NCI-H2196 (cell line): ENCODE measurements at regions not wholly inside any gene's neighbourhood (a gene's known extent, or its start where the extent isn't known, plus 50 kb on each side); places are given as distances from the start of the nearest gene placed in this dataset.

Experiments used
- DNase-seq: peaks from one replicate; lab custom pipeline; 2025; ENCODE audit not compliant: unreplicated experiment; lab: John Stamatoyannopoulos, UW

DNA sequence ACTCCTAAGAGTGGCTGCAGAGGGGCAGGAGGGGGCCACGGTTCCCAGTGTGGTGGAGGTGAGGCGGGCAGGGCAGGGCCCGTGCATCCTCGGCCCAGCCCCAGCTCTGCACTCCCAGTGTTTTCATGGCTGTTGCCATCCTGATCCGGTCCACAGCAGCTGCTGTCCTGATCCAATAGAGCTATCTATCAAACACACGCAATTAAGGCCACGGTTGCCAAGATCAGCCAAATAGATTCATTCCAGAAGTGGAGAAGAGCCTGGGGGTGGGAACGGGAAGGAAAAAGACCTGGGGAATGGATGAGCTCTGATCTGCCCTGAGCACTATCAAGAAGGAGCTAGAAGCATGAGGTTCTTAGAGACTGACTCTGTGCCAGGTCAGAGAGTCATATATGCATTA, 160.9 kb upstream of the SYT13 start:
- no peak for DNase-seq

DNA sequence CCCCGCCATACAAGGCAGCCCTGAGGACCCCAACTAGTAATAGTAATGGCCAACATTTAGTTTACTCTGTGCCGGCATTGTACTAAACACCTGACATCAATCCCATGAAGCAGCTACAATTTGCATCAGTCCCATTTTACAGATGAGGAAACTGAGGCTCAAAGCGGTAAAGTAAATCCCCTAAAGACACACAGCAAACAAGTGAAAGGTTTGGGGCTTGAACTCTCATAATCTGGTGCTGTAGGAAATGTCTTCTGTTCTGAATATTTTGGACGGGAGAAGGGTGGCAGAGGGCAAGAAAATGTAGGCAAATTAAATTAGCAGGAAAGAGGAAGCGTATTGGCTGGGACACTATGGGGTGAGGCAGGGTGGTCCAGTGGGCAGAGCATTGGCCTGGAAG, 160.3 kb upstream of the SYT13 start:
- DNase-seq: no peak

DNA sequence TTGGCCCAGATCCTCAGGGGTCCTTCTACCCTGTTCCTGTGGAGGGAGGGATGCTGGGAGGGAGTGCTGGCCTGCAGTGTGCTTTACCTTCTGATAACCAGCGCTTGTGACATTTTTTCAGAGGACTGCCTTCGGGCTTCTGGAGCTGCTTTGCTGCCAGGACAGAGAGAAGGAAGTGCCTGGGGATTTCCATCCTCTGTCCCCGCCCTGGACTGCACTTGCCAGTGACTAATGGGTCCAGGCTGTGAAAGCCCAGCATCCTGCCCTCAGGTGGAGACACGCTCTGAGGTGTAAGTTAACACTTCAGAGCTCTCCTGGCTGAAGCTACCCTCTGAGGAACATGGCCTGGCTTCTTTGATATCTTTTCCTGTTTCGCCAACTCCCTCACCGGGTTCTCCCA, 158.7 kb upstream of the SYT13 start:
- DNase-seq: no peak

DNA sequence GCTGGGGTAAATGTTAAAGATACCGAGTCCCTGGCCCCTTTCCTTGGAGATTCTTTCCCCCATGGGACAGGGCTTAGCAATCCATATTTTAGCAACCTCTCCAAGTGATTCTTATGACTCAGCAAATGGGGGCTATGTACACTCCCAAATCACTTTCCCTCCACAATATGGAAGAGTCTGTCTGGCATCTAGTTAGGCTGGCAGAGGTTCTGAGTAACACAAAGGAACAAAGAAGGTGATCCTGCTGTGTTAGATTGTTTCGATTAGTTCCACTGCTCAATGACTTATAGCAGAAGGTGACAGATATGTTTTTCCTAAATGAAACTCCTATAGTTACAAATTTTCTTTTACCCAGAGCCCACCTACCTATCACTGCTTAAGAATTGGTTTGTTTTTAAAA, 154.0 kb upstream of the SYT13 start:
- DNase-seq: no peak

DNA sequence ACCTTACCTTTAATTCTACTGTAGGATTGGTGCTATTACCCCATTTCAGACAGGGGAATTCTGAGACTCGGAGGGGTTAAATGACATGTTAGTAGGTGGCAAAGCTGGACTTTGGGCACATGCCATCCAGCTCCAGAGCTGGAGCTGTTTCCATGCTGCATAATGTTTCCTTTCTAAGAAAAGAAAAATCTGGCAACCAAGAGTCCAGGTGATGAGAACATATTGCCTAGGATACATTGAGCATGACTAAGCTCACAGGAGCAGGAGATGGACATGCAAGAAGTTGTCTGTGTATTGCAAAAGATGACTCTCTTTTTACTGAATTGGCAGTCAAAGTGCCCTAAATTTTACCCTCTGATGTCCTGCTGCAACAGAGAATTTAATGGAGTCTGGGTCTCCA, 150.8 kb upstream of the SYT13 start:
- DNase-seq: no peak

DNA sequence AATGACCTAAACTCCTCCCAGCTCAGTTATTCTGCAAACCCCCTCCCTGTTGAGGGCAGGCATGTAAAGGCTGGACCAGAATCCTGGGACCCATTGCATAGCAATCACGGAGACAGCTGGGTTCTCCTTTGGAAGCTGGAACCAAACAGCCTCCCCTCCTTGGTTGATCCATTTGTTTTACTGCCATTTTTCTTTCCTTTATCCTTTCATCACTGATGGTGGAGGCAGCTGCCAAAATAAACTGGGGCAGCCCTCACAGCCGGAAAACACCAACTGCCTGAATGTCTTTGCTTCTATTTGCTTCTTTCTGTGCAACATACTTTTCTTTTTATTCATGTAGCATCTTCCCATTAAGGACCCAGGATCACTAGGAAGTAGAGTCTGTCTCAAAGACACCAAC, 150.0 kb upstream of the SYT13 start:
- DNase-seq: no peak

DNA sequence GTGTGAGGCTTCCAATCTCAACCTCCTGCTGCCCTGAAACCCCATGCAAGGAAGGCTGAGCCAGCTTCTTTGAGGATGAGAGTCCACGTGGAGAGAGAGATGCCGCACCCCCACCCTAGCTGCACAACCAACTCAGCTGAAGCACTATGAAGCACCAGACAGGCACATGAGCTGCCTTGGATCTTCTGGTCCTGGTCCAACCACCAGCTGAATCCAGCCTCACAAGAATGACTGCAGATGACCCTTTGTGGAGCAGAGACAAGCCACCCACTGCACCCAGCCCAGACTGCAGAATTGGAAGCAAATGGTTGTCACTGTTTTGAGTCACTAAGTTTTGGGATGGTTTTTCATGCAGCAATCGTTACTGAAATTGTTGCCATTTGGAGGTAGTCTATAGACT, 149.6 kb upstream of the SYT13 start:
- DNase-seq: no peak

DNA sequence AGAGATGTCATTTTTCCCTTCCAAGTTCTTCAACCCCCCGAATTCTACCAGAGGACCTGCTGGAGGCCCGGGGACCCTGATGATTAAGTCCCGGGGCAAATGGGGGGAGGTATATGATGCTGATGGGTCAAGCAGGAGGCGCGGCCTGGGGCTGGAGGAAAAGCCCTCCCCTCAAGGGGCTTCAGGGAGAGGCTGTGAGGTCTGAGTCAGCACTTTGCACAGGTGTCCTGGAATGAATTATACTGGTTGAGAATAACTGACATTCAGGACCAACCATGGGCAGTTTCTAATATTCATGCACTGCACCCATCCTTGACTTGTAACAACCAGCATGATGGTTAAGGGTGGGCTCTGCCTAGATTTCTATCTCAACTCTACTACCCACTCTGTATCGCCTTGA, 146.8 kb upstream of the SYT13 start:
- DNase-seq: no peak

DNA sequence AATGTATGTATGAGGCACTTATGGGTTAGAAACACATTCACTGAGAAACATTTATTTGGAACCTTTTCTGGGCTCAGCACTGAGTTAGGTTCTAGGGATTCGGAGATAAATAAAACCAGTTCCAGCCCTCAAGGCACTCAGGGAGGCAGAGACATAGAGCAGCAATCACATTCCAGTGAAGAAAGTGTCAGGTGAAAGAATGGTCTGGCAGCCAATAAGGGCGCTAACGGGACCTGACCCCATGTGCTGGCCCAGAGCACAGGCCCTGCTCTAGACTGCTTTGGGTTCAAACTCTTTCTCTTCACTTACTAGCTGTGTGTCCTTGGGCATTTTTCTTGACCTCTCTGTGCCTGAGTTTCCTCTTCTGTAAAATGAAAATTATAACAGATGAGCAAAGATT, 146.0 kb upstream of the SYT13 start:
- DNase-seq: no peak

DNA sequence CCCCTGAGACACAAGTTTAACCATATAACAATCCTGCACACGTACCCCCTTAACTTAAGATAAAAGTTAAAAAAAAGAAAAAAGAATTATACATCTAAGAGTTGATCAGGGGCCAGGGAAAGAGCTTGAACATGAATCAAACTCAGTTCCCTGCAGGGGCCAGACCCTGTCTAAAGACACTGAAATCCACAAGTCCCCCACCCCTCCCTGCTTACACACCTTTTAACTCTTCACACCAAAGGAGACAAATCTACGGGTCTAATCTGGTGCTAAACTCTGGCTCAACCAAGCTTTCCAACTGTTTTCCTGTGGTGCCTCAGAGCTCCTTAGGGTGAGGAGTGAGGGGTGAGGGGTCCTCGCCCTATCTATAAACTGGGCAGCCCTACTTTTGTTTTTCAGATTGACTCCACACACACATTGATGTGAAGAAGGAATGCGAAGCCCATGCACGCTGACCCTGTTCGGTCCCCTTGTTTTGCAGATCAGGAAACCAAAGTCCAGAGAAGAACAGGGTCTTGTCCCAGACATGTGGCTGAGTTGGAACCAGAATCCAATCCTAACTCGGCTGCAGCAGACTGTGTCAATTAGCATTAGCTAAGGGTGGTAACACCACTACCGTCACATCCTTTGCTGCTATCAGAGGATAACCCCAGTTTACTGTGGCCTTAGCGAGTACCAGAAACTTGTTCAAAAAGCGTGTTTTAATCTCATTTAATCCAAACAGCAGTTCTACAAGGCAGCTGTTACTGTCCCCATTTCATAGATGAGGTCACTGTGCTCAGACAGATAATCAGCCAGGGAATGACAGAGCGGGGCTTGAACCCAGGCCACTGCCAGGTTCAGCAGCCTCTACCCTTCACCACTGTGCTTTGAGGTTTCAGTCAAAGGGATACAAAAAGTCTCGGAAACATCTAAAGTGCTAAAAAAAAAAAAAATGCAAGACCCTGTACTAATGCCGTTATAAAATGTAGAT, 145.2 kb upstream of the SYT13 start:
- no peak for DNase-seq

DNA sequence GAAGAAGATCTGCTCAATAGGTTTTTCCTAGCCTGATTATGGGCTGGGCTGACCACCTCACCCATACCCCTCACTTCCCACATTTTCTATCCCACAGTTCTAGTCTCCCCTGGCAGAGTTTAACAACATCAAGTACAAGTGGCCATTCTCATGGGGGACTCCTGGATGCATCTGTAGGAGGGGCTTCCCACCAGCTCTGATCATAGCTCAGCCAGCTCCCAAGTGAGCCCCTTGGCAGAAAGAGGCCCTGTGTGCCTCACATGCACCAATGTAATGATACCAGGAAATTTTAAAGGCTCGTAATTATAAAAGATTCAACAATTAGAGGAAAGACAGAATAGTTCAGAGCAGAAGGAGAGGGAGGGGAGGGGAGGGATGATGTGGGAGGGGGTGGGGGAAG, 144.2 kb upstream of the SYT13 start:
- no peak for DNase-seq

DNA sequence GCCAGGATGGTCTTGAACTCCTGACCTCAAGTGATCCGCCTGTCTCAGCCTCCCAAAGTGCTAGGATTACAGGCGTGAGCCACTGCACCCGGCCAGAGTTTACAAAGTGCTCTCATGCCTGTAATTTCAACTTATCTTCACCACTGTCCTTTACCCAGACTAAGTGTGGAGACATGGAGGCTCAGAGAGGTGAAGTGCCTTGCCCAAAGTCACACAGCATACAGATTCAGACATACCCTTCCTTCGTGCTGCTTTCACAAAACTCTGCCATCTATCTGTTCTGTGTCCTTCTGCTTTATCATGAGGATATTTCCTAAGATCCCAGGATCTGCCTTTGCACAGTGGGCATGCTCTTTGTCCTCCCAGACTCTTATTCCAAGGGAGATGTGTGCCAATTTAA, 143.6 kb upstream of the SYT13 start:
- no peak for DNase-seq

DNA sequence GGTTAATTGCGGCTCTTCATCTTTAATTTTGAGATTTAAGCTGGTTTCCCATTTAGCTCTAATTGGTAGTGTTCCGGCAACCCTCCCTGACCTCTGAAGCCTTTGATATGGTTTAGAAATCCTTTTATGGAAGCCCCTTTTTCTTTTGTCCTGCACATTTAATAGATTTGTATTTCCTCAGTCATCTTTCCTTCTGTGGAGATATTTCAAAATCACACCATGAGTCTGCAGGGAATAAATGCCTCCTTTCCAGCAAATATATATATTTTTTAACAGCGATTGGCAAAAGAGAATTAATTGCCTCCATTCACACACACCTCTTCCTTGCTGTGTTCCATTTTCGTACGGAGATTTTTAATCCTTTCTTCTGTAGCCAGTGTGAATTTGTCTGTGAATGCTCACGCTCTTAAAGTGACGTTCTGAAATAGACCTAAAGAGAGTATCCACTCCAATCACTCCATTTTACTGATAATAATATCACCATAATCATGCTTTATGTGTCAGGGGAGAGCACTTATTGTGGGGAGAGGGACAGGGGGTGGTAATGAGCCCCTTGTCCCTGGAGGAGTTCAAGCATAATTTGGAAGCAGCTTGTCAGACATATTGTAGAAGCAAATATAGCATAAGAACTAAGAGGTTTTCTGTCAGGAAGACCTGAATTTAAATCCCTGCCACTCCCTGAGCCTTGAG, 142.5 kb upstream of the SYT13 start:
- no peak for DNase-seq

DNA sequence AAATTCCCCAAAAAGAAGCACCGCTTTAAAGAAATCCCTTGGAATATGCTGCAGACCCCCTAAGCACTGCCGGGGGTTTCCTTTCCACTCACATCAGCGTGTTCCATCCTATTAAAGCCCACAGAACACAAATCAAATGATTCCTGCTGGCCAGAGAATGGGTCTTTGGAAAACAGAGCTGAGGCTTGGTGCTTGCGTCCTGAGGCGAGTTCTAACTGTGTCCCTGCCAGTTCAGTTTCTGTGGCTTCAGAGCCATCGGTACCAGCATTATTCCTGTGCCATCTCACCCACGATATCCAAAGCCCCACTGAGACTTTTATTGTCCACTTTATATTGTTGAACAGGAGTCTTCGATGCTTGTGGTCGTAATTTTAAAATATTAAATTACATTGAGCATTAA, 142.0 kb upstream of the SYT13 start:
- no peak for DNase-seq

DNA sequence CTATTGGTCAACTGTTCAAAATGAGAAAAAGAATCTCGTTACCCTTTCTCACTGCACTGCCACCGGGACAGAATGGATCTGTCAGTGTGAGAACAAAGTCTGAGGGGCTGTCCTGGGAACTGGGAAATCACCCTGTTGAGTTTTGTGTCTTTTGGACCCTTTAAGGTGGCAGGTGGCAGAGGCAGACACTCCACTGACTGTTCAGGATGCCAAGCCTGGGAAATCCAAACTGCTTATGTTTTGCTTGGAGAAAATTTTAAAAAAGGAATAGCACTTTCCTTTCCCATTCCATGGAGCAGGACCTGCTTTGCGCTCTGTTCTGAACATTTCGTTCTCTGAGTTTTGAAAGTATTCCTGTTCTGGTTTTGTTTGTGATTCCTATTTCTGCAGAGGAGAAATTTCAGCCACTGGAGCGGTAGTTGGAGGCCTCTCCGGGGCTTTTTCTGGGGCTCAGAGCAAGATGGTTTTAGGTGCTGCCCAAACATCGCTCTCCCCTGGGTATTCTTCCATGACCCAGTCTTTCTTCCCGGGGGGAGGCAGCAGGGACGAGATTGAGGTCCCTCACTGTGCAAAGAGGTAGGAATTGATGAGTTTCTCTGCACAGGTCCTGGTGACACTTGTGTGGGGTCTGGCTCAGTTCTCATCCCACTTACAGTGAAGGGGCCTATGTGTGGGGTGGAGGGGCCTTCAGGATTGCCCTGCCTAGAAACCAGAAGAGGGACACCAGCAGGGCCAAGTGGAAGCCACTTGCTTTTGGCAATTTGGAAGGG, 138.5 kb upstream of the SYT13 start:
- DNase-seq: no peak

DNA sequence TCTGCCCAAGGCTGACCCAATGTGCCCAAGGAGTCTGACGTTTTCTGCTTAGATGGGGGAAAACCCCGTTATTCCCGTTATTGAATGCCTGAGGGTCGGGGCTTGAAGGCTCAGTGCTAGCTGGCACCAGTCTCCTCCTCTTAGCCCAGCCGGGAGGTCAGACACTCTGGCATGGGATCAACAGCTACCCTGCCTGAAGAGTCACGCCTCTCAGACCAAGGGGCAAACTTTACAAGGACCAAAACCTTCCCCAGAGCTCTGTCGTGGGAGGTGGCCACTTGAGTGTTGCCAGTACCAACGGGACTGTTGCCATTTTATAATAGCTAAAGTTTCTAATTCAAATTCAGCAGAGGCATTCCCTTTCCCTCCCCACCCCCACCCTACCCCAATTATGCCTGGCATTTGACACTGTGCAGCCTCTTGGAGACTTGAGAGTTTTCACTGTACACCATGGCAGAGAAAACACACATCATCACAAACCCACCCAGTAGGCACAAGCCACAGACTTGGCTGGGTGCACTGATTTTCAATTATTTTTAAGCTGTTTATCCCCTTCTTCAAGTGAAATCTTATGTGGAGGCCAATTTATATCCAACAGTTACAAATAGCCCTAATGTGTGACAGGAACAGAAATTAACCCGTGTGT, 137.5 kb upstream of the SYT13 start:
- no peak for DNase-seq

DNA sequence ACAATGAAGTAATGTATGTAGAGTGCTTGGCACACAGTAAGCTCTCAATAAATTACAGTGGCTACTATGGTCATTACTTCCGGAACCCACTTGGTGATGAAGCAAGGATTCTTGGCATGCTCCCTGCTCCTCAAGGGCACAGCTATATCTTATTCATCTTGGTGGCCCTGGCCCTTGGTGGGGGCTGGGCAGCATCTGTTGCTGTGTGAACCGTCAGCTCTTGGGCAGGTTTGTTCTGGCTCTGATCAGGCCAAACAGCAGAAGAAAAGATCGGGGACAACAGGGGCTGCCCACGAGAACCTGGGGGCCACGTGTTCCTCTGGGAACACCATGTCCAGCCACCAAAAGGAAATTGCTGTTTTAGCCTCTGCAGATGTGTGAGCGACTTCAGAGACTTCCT, 136.9 kb upstream of the SYT13 start:
- DNase-seq: no peak

DNA sequence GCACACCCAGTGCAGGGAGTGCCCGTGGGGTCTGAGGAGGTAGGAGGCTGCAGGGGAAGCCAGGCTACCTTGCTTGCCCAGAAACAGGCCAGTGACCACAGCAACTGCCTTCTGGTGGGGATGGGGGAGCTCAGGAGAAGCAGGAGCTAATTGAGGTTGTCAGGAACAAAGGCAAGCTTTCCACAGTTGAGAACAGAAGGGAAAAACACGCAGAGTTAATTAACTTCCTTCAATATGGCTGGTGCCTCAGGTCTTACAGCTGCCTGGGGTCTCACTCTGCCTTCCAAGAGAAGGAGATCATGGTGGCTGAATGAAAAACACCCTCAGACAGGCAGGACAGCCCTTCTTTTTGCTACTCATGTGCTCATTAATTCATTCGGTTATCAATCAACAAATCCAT, 127.9 kb upstream of the SYT13 start:
- DNase-seq: no peak

DNA sequence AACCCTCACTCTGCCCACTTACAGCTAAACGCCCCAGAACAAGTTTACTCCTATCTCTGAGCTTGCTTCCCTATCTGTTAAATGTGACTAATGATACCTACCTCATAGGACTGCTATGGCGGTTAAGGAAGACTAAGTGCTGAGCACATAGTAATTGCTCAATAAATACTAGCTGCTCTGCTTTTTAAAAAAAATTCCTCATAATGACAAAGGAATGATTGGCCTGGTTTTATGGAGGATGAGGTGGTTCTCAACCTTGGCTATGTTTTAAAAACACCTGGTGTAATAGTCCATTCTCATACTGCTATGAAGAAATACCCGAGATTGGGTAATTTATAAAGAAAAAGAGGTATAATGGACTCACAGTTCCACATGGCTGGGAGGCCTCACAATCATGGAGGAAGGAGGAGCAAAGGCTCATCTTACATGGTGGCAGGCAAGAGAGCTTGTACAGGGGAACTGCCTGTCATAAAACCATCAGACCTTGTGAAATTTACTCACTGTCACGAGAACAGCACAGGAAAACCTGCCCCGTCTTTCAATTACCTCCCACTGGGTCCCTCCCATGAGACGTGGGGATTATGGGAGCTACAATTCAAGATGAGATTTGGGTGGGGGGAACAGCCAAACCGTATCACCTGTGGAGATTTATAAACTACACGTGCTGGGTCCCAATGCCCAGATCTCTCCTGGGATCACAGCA, 127.2 kb upstream of the SYT13 start:
- no peak for DNase-seq

DNA sequence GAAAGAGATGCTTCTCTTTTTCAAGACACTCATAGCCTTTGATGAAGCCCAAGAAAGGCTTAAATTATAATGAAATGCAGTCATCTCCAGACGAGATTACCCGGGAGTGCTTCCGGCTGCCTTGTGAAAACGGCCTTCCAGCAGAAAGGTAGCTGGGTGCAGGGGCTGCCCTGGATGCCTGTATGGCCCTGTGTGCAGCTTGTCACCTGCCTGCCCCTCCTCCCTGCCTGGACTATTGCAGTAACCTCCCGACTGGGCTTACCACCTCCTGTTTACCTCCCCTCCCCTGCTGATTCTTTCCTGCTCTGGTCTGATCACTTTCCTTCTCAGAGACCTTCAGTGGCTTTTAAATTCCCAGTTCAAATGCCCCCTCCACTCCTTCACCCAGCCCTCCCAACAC, 126.4 kb upstream of the SYT13 start:
- DNase-seq: no peak

DNA sequence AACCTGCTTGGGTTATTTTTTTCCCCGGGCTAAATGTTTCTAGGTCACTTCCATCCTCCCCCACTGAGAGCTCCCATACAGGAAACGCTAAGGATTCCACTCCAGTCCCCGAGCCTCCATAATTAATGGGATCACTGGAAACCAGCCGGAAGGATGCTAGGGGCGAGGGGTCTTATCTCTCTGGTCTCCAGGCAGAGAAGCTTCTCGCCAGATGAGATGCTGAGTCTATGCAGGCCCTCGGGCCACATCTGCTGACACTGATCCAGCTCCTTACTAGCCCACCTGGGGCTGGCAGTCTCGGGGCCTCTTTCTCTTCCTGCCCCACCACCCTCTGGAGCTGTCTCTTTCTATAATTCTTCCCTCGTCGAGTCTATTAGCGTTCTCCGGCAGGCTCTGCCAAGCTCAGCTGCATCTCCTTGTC, 125.9 kb upstream of the SYT13 start:
- no peak for DNase-seq
